Neural cell (in vitro differentiated cells): ENCODE measurements at regions not wholly inside any gene's neighbourhood (a gene's known extent, or its start where the extent isn't known, plus 50 kb on each side); places are given as distances from the start of the nearest gene placed in this dataset.

Source experiments
- H2AFZ ChIP-seq: fragments of 200-600, 300-800 bp; sonication (generic), shearing (Covaris generic); 2 replicates; pipeline ENCODE4 v1.6.0; 2014; ENCODE audit warnings: low read depth, mild to moderate bottlenecking, antibody characterized with exemption, low read length, moderate library complexity
- H3F3A ChIP-seq: fragments of 200-600 bp; shearing (Covaris generic); 2 replicates; pipeline ENCODE4 v1.6.1; 2016; ENCODE audit warnings: mild to moderate bottlenecking, moderate library complexity, mixed read lengths, antibody characterized with exemption, low read length; ENCODE audit not compliant: insufficient read depth, poor library complexity, severe bottlenecking
- H3K27ac ChIP-seq: fragments of 200-600, 300-800 bp; sonication (generic), shearing (Covaris generic); 2 replicates; pipeline ENCODE4 v1.5.1; 2014; ENCODE audit warnings: mild to moderate bottlenecking, low read length, moderate library complexity
- H3K27me3 ChIP-seq: fragments of 300-800, 200-600 bp; sonication (generic), shearing (Covaris generic); 2 replicates; pipeline ENCODE4 v1.6.0; 2014; ENCODE audit warnings: mild to moderate bottlenecking, low read depth, low read length, moderate library complexity; ENCODE audit not compliant: insufficient read depth
- H3K36me3 ChIP-seq: fragments of 300-800, 200-600 bp; sonication (generic), shearing (Covaris generic); 2 replicates; pipeline ENCODE4 v1.5.1; 2014; ENCODE audit warnings: mild to moderate bottlenecking, antibody characterized with exemption, low read length, moderate library complexity; ENCODE audit not compliant: insufficient read depth
- H3K4me2 ChIP-seq: fragments of 300-800, 200-600 bp; sonication (generic), shearing (Covaris generic); 2 replicates; pipeline ENCODE4 v1.6.0; 2014; ENCODE audit warnings: mild to moderate bottlenecking, low read length
- H3K4me3 ChIP-seq: fragments of 300-800, 200-600 bp; sonication (generic), shearing (Covaris generic); 2 replicates; pipeline ENCODE4 v1.5.1; 2014; ENCODE audit warnings: mild to moderate bottlenecking, low read length, moderate library complexity
- H3K79me2 ChIP-seq: fragments of 200-600 bp; shearing (Covaris generic); replicated peaks from 2 replicates; pipeline ENCODE4 v1.6.0; 2014; ENCODE audit warnings: mild to moderate bottlenecking, low read length, moderate library complexity; ENCODE audit not compliant: insufficient read depth
- H3K9ac ChIP-seq: fragments of 300-800, 200-600 bp; sonication (generic), shearing (Covaris generic); 2 replicates; pipeline ENCODE4 v1.6.1; 2016; ENCODE audit warnings: mild to moderate bottlenecking, low read length, mixed read lengths
- H3K9me2 ChIP-seq: fragments of 200-600 bp; shearing (Covaris generic); 2 replicates; pipeline ENCODE4 v1.6.1; 2016; ENCODE audit warnings: mild to moderate bottlenecking, low read length, mixed read lengths; ENCODE audit not compliant: insufficient read depth
- H3K9me3 ChIP-seq: fragments of 200-600, 300-800 bp; sonication (generic), shearing (Covaris generic); 2 replicates; pipeline ENCODE4 v1.6.1; 2016; ENCODE audit warnings: mild to moderate bottlenecking, mixed run types, low read length, moderate library complexity, mixed read lengths
- H4K20me1 ChIP-seq: fragments of 200-600 bp; shearing (Covaris generic); 2 replicates; pipeline ENCODE4 v1.6.1; 2016; ENCODE audit warnings: mild to moderate bottlenecking, mixed run types; ENCODE audit not compliant: insufficient read depth
- CTCF ChIP-seq: fragments of 450-650 bp; IDR thresholded peaks from 2 replicates; pipeline ENCODE4 v1.5.1; 2014; ENCODE audit warnings: antibody characterized with exemption, mild to moderate bottlenecking, moderate library complexity; ENCODE audit not compliant: poor library complexity, severe bottlenecking
- EP300 ChIP-seq: fragments of 450-650 bp; conservative IDR thresholded peaks from 2 replicates; pipeline ENCODE4 v1.6.1; 2014; ENCODE audit warnings: antibody characterized with exemption, mild to moderate bottlenecking, moderate library complexity; ENCODE audit not compliant: poor library complexity, severe bottlenecking
- EZH2 ChIP-seq: fragments of 200-600, 300-800 bp; shearing (Covaris generic), sonication (generic); IDR thresholded peaks from 2 replicates; pipeline ENCODE4 v1.6.1; 2014; ENCODE audit warnings: antibody characterized with exemption, low read length, borderline replicate concordance, mild to moderate bottlenecking; ENCODE audit not compliant: insufficient read depth, poor library complexity, severe bottlenecking
- MXI1 ChIP-seq: fragments of 450-650 bp; conservative IDR thresholded peaks from 2 replicates; pipeline ENCODE4 v1.6.1; 2014; ENCODE audit warnings: antibody characterized with exemption, mild to moderate bottlenecking; ENCODE audit not compliant: poor library complexity, severe bottlenecking
- POLR2AphosphoS5 ChIP-seq: IDR thresholded peaks from 2 replicates; pipeline ENCODE4 v1.6.1; 2012
- RAD21 ChIP-seq: fragments of 450-650 bp; conservative IDR thresholded peaks from 2 replicates; pipeline ENCODE4 v1.6.1; 2014; ENCODE audit warnings: antibody characterized with exemption, mild to moderate bottlenecking, moderate library complexity
- REST ChIP-seq: IDR thresholded peaks from 2 replicates; pipeline ENCODE4 v1.6.1; 2012; ENCODE audit warnings: borderline replicate concordance
- SMC3 ChIP-seq: fragments of 450-650 bp; conservative IDR thresholded peaks from 2 replicates; pipeline ENCODE4 v1.6.1; 2014; ENCODE audit warnings: antibody characterized with exemption, mild to moderate bottlenecking, moderate library complexity; ENCODE audit not compliant: poor library complexity
- TAF1 ChIP-seq: IDR thresholded peaks from 2 replicates; pipeline ENCODE4 v1.6.1; 2012; ENCODE audit warnings: low read depth

- H3K4me2 ChIP-seq = no peak overlapping the region
- no peak for TF ChIP-seq MXI1
- TF ChIP-seq RAD21 = no peak
Measured at GRCh38 chr2:164213916-164214315, 407.4 kb downstream of the GRB14 start.

GRCh38 chr2:164205347-164205746 lies 415.9 kb downstream of the GRB14 start:
- H3K4me2 ChIP-seq = no peak overlapping the region
- no peak for TF ChIP-seq REST
- TF ChIP-seq EZH2 = no peak
- no peak for TF ChIP-seq EP300
- TF ChIP-seq TAF1 = no peak
- no peak for TF ChIP-seq RAD21
- TF ChIP-seq MXI1 = no peak
- no peak for TF ChIP-seq POLR2AphosphoS5
- no peak for TF ChIP-seq CTCF
- no peak for TF ChIP-seq SMC3

More at GRCh38 chr2:164213916-164214315, 407.4 kb downstream of the GRB14 start:
- no peak overlapping the region for H3K4me3 ChIP-seq
- H3K9me3 ChIP-seq = no peaks in the 10 kb centered on the region
- no peaks in the 10 kb centered on the region for H3K36me3 ChIP-seq
- no peaks in the 10 kb centered on the region for H3K27me3 ChIP-seq
- no peaks in the 10 kb centered on the region for H3F3A ChIP-seq
- no peak overlapping the region for H3K27ac ChIP-seq
- H3K79me2 ChIP-seq = no peaks in the 10 kb centered on the region
- H2AFZ ChIP-seq = no peak overlapping the region
- no peaks in the 10 kb centered on the region for H4K20me1 ChIP-seq
- H3K9me2 ChIP-seq = no peaks in the 10 kb centered on the region
- H3K9ac ChIP-seq = no peak overlapping the region

GRCh38 chr2:164203131-164203530 lies 418.2 kb downstream of the GRB14 start:
- TF ChIP-seq MXI1 (no peak), EP300 (no peak), RAD21 (no peak), SMC3 (no peak), TAF1 (no peak), CTCF (no peak), EZH2 (no peak), REST (no peak), POLR2AphosphoS5 (no peak)
- no peaks in the 10 kb centered on the region for H3K9me2 ChIP-seq

More at GRCh38 chr2:164205347-164205746, 415.9 kb downstream of the GRB14 start:
- no peak overlapping the region for H3K27ac ChIP-seq
- H4K20me1 ChIP-seq = no peaks in the 10 kb centered on the region
- H2AFZ ChIP-seq = no peak overlapping the region
- no peaks in the 10 kb centered on the region for H3K27me3 ChIP-seq
- no peaks in the 10 kb centered on the region for H3K36me3 ChIP-seq
- no peaks in the 10 kb centered on the region for H3F3A ChIP-seq
- no peaks in the 10 kb centered on the region for H3K9me2 ChIP-seq
- no peak overlapping the region for H3K4me3 ChIP-seq
- no peaks in the 10 kb centered on the region for H3K9me3 ChIP-seq
- no peak overlapping the region for H3K9ac ChIP-seq
- no peaks in the 10 kb centered on the region for H3K79me2 ChIP-seq

More at GRCh38 chr2:164203131-164203530, 418.2 kb downstream of the GRB14 start:
- Histone ChIP-seq H3K9me3 (no peaks in the 10 kb centered on the region), H3K79me2 (no peaks in the 10 kb centered on the region), H3F3A (no peaks in the 10 kb centered on the region), H3K4me3 (no peak overlapping the region), H3K4me2 (no peak overlapping the region), H3K9ac (no peak overlapping the region), H3K27me3 (no peaks in the 10 kb centered on the region), H3K36me3 (no peaks in the 10 kb centered on the region), H3K27ac (no peak overlapping the region), H2AFZ (no peak overlapping the region), H4K20me1 (no peaks in the 10 kb centered on the region)
